ENCODE measurements at regions not wholly inside any gene's neighbourhood (a gene's known extent, or its start where the extent isn't known, plus 50 kb on each side); places are given as distances from the start of the nearest gene placed in this dataset.
A peak's percentile ranks its signal among the peaks of the same experiment; 100 is the strongest.
"Not testable (repeated sequence)": the region's sequence is repeated elsewhere in the genome, so short reads cannot be mapped to it uniquely, and the experiment has no call there.

DNA sequence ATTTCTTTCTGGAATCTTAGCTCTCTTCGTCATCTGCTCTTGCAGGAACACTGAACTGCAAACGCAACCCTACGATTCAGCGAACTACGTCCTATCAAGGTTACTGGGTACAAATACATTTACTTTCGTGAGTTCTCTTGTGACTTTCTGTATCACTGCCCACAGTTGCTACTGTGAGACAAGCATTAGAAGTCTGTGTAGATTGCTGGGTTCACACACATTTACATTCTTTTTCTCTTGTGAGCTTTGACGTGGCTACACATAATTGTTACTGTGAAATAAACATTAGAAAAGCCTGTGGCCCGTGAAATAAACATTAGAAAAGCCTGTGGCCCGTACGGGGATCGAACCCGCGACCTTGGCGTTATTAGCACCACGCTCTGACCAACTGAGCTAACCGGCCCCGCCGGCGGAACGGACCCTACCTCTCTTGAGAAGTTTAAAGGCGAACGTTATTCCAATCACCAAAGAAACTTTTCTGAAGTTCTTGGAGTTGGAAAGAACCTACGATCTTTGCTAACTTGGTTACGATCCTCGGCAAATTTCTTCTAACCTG lies 61.2 kb upstream of the ZNF322 start:
- DNase-seq (ENCODE audit: low read depth, low spot score); H3K27me3 ChIP-seq (ENCODE audit: control insufficient read depth, insufficient read depth, low read length); H3K27ac ChIP-seq (ENCODE audit: low read length); H3K4me1 ChIP-seq (ENCODE audit: control insufficient read depth, insufficient read depth, low read length); H3K9me3 ChIP-seq (ENCODE audit: control insufficient read depth, insufficient read depth, low read length); H3K4me3 ChIP-seq (ENCODE audit: low read length); H3K36me3 ChIP-seq (ENCODE audit: control insufficient read depth, insufficient read depth, low read length): not testable (repeated sequence)
- WGBS (ENCODE audit: insufficient coverage, insufficient read length): no CpG with 5 or more reads among the region's 25 CpGs

DNA sequence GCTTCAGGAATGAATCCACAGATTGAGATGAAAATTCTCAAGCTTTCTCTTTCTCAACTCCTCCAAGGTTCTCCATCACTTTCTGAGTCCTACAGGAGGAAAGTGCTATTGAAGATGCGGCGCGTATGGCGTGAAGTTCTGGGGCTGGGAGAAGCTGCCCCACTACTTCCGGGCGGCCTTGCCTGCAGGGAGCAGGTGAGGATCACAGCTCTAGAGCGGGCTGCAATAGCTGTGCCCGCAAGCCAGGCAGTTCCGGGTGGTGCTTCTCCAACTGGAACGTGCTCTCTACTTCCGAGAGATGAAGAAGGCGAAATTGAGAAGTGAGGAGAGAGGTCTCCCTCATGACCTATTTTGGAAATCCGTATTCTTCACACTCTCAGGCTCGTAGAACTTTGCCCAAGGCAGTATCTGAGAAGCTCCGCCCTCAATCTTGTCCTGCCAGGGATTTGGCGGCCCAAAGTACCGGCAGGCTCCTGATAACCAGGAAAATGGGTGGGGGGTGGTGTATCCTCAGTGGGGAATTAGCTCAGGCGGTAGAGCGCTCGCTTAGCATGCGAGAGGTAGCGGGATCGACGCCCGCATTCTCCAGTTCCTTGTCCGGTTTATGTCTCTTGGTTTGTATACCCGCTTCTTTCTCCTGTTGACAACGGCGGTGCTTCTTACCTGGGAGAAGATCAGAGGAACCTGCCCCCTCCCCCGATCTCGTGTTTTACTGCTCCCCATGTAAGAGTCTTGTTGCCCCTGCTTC lies 70.6 kb upstream of the ZNF322 start:
- not testable (repeated sequence) for H3K27ac ChIP-seq (ENCODE audit: low read length); H3K9me3 ChIP-seq (ENCODE audit: control insufficient read depth, insufficient read depth, low read length); H3K36me3 ChIP-seq (ENCODE audit: control insufficient read depth, insufficient read depth, low read length); H3K27me3 ChIP-seq (ENCODE audit: control insufficient read depth, insufficient read depth, low read length); DNase-seq (ENCODE audit: low read depth, low spot score); H3K4me1 ChIP-seq (ENCODE audit: control insufficient read depth, insufficient read depth, low read length); H3K4me3 ChIP-seq (ENCODE audit: low read length)
- no CpG with 5 or more reads among the region's 31 CpGs for WGBS (ENCODE audit: insufficient coverage, insufficient read length)

DNA sequence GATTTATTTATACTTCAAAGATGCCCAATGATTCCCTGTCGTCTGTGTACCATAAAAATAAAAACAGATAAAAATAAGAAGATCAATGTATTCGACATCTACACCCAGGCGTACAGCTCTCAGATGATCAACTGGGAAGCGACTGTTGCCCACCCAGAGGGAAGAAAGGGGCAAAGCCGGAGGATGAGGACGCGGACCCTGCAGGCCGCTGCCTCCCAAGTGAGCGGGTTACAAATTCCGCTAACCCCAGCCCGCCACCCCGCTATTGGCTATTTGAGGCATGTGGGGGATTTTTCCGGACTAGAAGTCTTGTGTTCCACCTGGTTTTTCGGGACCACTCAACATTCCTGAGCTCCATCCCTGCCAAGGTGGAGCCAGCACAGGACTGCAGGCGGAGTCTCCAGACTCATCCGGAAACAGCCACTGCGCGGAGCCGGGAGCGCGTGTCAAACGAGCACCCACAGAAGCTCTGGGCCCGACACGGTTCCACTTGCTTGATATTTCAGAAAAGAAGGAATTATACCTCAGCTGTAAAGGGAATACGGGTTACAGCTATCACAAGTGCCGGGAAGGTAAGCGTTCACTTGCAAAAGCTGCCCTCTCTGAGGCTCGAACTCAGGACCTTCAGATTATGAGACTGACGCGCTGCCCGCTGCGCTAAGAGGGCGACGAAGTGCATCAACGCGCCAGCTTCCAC lies 75.4 kb upstream of the ZNF322 start:
- H3K27me3 ChIP-seq (ENCODE audit: control insufficient read depth, insufficient read depth, low read length); H3K4me3 ChIP-seq (ENCODE audit: low read length); H3K36me3 ChIP-seq (ENCODE audit: control insufficient read depth, insufficient read depth, low read length); H3K9me3 ChIP-seq (ENCODE audit: control insufficient read depth, insufficient read depth, low read length); DNase-seq (ENCODE audit: low read depth, low spot score); H3K4me1 ChIP-seq (ENCODE audit: control insufficient read depth, insufficient read depth, low read length); H3K27ac ChIP-seq (ENCODE audit: low read length): not testable (repeated sequence)
- whole genome bisulfite sequencing (ENCODE audit: insufficient coverage, insufficient read length): no CpG with 5 or more reads among the region's 36 CpGs

DNA sequence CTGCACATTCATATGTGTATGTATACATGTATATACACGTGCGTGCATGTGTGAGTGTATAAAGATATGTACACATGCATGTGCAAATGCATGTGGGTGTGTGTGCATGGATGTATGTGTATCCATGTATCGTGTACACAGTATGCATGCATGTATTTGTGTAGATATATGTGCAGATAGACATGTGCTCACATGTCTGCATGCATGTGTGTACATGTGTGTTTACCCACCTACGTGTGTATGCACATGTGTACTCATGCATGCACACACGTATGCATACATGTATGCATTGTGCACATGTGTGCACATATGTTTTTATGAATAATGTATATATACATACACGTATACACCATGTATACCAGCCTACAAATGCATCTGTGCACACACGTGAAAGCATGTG lies 80.3 kb upstream of the ZNF322 start:
- Histone ChIP-seq H3K27ac (ENCODE audit: low read length) (no peak overlapping the region), H3K4me1 (ENCODE audit: control insufficient read depth, insufficient read depth, low read length) (no peaks in the 10 kb centered on the region), H3K27me3 (ENCODE audit: control insufficient read depth, insufficient read depth, low read length) (no peaks in the 10 kb centered on the region), H3K4me3 (ENCODE audit: low read length) (no peak overlapping the region), H3K9me3 (ENCODE audit: control insufficient read depth, insufficient read depth, low read length) (no peaks in the 10 kb centered on the region), H3K36me3 (ENCODE audit: control insufficient read depth, insufficient read depth, low read length) (no peaks in the 10 kb centered on the region)
- WGBS (ENCODE audit: insufficient coverage, insufficient read length): no CpG with 5 or more reads among the region's 7 CpGs
- DNase-seq (ENCODE audit: low read depth, low spot score): no peak

DNA sequence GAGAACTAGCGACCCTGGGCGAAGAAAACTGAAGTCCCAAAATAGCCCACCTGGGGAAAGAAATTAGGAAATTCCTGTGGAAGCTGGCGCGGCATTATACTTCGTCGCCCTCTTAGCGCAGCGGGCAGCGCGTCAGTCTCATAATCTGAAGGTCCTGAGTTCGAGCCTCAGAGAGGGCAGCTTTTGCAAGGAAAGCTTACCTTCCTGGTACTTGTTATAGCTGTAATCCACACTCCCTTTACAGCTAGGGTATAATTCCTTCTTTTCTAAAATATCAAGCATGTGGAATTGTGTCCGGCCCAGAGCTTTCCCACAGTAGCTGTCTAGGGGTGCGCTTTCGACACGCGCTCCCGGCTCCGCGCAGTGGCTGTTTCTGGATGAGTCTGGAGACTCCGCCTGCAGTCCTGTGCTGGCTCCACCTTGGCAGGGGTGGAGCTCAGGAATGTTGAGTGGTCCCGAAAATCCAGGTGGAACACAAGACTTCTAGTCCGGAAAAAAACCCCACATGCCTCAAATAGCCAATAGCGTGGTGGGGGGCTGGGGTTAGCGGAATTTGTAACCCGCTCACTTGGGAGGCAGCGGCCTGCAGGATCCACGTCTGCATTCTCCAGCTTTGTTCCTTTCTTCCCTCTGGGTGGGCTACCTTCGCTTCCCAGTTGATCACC lies 83.7 kb upstream of the ZNF322 start:
- H3K9me3 ChIP-seq (ENCODE audit: control insufficient read depth, insufficient read depth, low read length): no peaks in the 10 kb centered on the region
- no CpG with 5 or more reads among the region's 28 CpGs for WGBS (ENCODE audit: insufficient coverage, insufficient read length)
- no peaks in the 10 kb centered on the region for H3K27me3 ChIP-seq (ENCODE audit: control insufficient read depth, insufficient read depth, low read length)
- H3K4me3 ChIP-seq (ENCODE audit: low read length): peak overlapping the region; percentile 66; the same call in 1 of the 2 replicates
- no peaks in the 10 kb centered on the region for H3K4me1 ChIP-seq (ENCODE audit: control insufficient read depth, insufficient read depth, low read length)
- no peaks in the 10 kb centered on the region for H3K36me3 ChIP-seq (ENCODE audit: control insufficient read depth, insufficient read depth, low read length)
- no peak overlapping the region for H3K27ac ChIP-seq (ENCODE audit: low read length)
- DNase-seq (ENCODE audit: low read depth, low spot score): no peak

DNA sequence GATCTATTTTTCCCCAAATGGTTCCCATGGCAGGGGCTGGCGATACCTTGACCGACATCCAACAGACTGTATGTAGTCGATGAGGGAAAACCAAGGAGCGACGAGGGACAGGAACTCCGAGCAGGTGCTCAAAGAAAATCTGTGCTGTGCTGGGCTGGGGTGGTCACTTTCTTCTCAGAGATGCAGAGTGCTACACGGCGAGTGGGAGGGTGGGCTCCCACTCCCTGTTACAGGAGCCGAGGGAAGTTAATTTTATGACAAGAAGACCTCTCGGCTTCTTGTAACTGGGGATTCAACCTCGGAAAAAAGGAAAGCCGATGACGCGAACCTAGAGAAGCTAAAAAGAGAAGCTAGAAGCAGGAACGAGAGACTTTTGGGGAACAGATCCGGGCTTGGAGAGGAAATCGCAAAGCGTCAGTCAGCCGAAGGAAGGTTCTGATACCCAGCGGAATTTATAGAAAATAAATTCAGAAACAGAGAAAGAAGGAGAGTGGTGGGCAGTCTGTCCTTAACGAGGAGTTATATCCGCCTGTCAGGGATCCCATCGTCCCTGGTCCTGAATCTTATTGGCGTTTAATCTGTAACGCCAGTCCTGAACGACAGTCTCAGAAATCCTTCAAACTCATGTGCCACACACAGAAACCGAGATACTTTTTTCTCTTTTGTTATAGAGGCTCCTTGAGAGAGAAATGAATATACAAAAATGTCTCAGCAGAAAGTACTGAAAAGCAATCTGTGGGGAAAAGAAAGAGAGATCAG lies 84.6 kb upstream of the ZNF322 start:
- Histone ChIP-seq H3K36me3 (ENCODE audit: control insufficient read depth, insufficient read depth, low read length) (no peaks in the 10 kb centered on the region), H3K27me3 (ENCODE audit: control insufficient read depth, insufficient read depth, low read length) (no peaks in the 10 kb centered on the region), H3K9me3 (ENCODE audit: control insufficient read depth, insufficient read depth, low read length) (no peaks in the 10 kb centered on the region), H3K4me3 (ENCODE audit: low read length) (peak overlapping the region; percentile 66; the same call in 1 of the 2 replicates), H3K27ac (ENCODE audit: low read length) (no peak overlapping the region), H3K4me1 (ENCODE audit: control insufficient read depth, insufficient read depth, low read length) (no peaks in the 10 kb centered on the region)
- DNase-seq (ENCODE audit: low read depth, low spot score): no peak
- WGBS (ENCODE audit: insufficient coverage, insufficient read length): no CpG with 5 or more reads among the region's 27 CpGs

DNA sequence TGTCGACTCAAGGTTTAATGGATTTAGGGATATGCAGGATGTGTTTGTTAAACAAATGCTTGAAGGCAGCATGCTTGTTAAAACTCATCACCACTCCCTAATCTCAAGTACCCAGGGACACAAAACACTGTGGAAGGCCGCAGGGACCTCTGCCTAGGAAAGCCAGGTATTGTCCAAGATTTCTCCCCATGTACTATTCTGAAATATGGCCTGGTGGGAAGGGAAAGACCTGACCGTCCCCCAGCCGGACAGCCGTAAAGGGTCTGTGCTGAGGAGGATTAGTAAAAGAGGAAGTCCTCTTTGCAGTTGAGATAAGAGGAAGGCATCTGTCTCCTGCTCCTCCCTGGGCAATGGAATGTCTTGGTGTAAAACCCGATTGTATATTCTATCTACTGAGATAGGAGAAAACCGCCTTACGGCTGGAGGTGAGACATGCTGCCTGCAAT lies 85.3 kb upstream of the ZNF322 start:
- H3K36me3 ChIP-seq (ENCODE audit: control insufficient read depth, insufficient read depth, low read length); H3K4me1 ChIP-seq (ENCODE audit: control insufficient read depth, insufficient read depth, low read length); H3K4me3 ChIP-seq (ENCODE audit: low read length); H3K9me3 ChIP-seq (ENCODE audit: control insufficient read depth, insufficient read depth, low read length); H3K27me3 ChIP-seq (ENCODE audit: control insufficient read depth, insufficient read depth, low read length); H3K27ac ChIP-seq (ENCODE audit: low read length); DNase-seq (ENCODE audit: low read depth, low spot score): not testable (repeated sequence)
- WGBS (ENCODE audit: insufficient coverage, insufficient read length): no CpG with 5 or more reads among the region's 8 CpGs

DNA sequence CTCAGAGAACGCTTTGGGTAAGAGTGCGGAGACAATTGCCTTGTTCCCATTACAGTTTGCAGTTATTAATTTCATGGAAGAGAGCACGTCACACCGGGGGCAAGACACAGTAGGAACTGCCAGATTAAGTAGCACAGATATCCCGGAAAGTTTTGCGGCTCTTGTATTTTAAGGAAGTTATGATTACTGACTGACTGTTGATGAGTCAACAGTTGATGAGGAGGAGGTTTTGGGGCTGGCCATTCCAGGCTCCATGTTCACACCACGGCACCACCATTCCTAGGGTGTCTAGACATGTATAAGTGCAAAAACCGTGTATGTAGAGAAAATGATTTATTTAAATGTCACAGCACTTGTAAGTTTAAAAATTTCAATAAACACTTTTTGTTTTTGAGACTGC lies 86.4 kb upstream of the ZNF322 start:
- H3K36me3 ChIP-seq (ENCODE audit: control insufficient read depth, insufficient read depth, low read length); DNase-seq (ENCODE audit: low read depth, low spot score); H3K4me3 ChIP-seq (ENCODE audit: low read length); H3K4me1 ChIP-seq (ENCODE audit: control insufficient read depth, insufficient read depth, low read length); H3K27me3 ChIP-seq (ENCODE audit: control insufficient read depth, insufficient read depth, low read length); H3K9me3 ChIP-seq (ENCODE audit: control insufficient read depth, insufficient read depth, low read length); H3K27ac ChIP-seq (ENCODE audit: low read length): not testable (repeated sequence)
- no CpG with 5 or more reads among the region's 8 CpGs for WGBS (ENCODE audit: insufficient coverage, insufficient read length)

DNA sequence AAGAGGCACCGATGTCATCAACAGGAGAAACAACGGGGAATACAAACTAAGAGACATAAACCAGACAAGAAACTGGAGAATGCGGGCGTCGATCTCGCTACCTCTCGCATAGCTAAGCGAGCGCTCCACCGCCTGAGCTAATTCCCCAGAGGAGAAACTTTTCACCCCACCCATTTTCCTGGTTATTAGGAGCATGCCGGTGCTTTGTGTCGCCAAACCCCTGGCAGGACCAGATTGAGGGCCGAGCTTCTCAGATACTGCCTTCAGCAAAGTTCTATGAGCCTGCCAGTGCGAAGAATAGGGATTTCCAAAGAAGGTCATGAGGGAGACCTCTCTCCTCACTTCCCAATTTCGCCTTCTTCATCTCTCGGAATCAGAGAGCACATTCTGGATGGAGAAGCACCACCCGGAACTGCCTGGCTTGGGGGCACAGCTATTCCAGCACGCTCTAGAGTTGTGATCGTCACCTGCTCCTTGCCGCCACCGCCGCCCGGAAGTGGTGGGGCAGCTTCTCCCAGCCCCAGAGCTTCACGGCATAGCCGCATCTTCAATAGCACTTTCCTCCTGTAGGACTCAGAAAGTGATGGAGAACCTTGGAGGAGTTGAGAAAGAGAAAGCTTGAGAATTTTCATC lies 89.7 kb upstream of the ZNF322 start:
- not testable (repeated sequence) for H3K27me3 ChIP-seq (ENCODE audit: control insufficient read depth, insufficient read depth, low read length)
- WGBS (ENCODE audit: insufficient coverage, insufficient read length): no CpG with 5 or more reads among the region's 25 CpGs

DNA sequence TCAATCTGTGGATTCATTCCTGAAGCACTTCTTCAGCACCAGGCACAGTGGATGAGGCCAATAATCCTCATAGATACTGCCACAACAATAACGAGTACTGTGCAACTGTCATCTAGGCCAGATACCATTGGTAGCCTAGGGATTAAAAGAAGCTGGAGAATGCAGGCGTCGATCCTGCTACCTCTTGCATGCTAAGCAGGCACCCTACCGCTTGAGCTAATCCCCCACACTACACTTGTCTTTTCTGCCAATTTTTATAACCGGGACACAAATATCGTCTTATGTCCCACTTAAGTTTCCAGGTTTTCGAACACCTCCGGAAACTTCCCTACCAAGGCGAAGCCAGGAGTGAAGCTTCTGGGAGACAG lies 90.2 kb upstream of the ZNF322 start:
- DNase-seq (ENCODE audit: low read depth, low spot score); H3K4me3 ChIP-seq (ENCODE audit: low read length); H3K36me3 ChIP-seq (ENCODE audit: control insufficient read depth, insufficient read depth, low read length); H3K27me3 ChIP-seq (ENCODE audit: control insufficient read depth, insufficient read depth, low read length); H3K27ac ChIP-seq (ENCODE audit: low read length); H3K9me3 ChIP-seq (ENCODE audit: control insufficient read depth, insufficient read depth, low read length); H3K4me1 ChIP-seq (ENCODE audit: control insufficient read depth, insufficient read depth, low read length): not testable (repeated sequence)
- WGBS (ENCODE audit: insufficient coverage, insufficient read length): no CpG with 5 or more reads among the region's 9 CpGs

More for the DNA sequence above, 89.7 kb upstream of the ZNF322 start:
- H3K4me3 ChIP-seq (ENCODE audit: low read length): peak overlapping the region; percentile 50; the same call in 1 of the 2 replicates
- H3K36me3 ChIP-seq (ENCODE audit: control insufficient read depth, insufficient read depth, low read length); DNase-seq (ENCODE audit: low read depth, low spot score); H3K4me1 ChIP-seq (ENCODE audit: control insufficient read depth, insufficient read depth, low read length); H3K9me3 ChIP-seq (ENCODE audit: control insufficient read depth, insufficient read depth, low read length); H3K27ac ChIP-seq (ENCODE audit: low read length): not testable (repeated sequence)
